Gastroesophageal sphincter (tissue), 3 donors: ENCODE measurements at regions not wholly inside any gene's neighbourhood (a gene's known extent, or its start where the extent isn't known, plus 50 kb on each side); places are given as distances from the start of the nearest gene placed in this dataset.

Experiments used
- POLR2AphosphoS5 ChIP-seq: sonication (generic); formaldehyde crosslinking; IDR thresholded peaks from one replicate; pipeline ENCODE4 v1.6.1; 2017; ENCODE audit warnings: antibody characterized with exemption
- TF ChIP-seq, protein P1 (sequence below), 4 experiments: fragments of 200-600 bp in 2 of 4; fragments of 450-650 bp in 2 of 4; sonication (generic) in 1 of 4; IDR thresholded peaks; one replicate each; pipeline ENCODE4 v1.5.1; 2017 to 2019; ENCODE audit warnings: antibody characterized with exemption in 4 of 4, mild to moderate bottlenecking in 2 of 4, moderate library complexity in 2 of 4

- TF ChIP-seq, protein P1, sequence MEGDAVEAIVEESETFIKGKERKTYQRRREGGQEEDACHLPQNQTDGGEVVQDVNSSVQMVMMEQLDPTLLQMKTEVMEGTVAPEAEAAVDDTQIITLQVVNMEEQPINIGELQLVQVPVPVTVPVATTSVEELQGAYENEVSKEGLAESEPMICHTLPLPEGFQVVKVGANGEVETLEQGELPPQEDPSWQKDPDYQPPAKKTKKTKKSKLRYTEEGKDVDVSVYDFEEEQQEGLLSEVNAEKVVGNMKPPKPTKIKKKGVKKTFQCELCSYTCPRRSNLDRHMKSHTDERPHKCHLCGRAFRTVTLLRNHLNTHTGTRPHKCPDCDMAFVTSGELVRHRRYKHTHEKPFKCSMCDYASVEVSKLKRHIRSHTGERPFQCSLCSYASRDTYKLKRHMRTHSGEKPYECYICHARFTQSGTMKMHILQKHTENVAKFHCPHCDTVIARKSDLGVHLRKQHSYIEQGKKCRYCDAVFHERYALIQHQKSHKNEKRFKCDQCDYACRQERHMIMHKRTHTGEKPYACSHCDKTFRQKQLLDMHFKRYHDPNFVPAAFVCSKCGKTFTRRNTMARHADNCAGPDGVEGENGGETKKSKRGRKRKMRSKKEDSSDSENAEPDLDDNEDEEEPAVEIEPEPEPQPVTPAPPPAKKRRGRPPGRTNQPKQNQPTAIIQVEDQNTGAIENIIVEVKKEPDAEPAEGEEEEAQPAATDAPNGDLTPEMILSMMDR (IDR thresholded peaks at IDR 0.05): no peak
- no peak for TF ChIP-seq POLR2AphosphoS5
Measured at GRCh38 chr4:26005764-26006163, 91.7 kb downstream of the SMIM20 start.
